ENCODE measurements at regions not wholly inside any gene's neighbourhood (a gene's known extent, or its start where the extent isn't known, plus 50 kb on each side); places are given as distances from the start of the nearest gene placed in this dataset.
A peak's percentile ranks its signal among the peaks of the same experiment; 100 is the strongest.

DNA sequence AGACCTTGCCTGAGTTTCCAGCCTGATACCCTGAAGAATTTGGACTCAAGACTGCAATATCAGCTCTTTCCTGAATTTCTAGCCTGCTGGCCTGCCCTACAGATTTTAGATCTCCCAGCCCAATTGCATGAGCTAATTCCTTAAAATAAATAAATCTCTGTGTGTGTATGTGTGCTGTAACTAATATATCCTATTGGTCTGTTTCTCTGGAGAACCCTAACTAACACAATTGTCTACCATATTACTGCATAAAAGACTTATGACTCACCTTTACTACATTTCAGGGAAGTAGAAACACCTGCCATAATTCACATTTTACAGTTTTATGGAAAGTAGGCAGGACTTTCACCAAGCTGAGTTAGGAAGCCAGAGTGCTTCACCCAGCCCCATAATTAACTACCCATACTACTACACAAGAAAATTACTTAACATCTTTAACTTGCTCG is 90.7 kb upstream of the BEND6 start:
- no peak for DNase-seq (ENCODE audit: low read depth in 4 of 4, low spot score in 1 of 4)

DNA sequence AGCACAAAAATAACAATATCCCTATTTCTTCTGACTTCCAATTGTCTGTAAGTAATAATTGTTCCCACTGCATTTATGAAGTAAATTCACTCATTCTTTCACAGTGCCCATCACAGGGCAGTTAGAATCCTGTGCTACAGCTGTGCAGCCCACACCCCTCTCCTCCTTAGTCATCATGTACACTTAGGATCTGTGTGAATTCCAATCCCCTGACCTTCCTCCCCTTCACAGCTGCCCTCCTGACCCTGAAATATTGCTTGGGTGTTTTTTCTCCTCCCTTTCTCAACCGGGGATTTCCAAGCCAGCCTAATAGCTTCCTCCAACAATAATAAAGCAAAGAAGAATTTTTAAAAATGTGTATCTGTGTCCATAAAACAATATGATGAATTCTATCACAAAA is 91.5 kb upstream of the BEND6 start:
- no peak for DNase-seq (ENCODE audit: low read depth in 4 of 4, low spot score in 1 of 4)

DNA sequence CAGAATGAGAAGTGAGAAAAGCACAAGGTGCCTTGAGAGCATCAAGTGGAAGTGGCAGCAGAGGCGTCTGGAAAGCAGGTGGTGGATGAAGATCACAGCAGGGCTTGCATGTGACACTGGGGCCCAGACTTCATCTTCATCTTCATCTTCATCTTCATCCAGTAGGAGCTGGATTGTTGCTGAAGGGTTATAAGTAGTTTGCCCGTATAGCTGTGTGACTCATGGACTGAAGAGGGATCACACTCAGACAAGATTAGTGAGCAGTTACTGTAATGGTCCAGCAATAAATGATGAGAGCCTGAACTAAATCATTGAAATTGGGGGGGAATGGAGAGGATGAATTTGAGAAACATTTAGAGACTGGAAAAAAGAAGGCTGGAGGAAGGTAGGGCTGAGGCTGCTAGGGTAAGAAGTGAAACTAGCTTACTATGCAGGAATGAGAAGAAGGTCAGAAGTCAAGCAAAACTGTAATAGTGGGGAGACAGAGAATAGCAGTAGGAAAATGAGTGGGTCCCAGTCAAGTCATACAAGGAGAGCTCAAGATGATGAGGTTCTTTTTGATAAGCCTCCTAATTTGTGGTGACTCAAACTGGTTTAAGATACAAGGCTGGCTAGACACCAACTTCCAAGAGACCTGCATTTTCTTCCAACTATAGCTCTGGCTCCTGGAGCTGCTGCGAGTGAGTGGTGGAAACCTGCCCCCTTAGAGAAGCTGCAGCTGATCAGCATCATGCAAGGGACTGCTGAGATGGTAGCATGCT is 92.3 kb upstream of the BEND6 start:
- DNase-seq (ENCODE audit: low read depth in 4 of 4, low spot score in 1 of 4): no peak

DNA sequence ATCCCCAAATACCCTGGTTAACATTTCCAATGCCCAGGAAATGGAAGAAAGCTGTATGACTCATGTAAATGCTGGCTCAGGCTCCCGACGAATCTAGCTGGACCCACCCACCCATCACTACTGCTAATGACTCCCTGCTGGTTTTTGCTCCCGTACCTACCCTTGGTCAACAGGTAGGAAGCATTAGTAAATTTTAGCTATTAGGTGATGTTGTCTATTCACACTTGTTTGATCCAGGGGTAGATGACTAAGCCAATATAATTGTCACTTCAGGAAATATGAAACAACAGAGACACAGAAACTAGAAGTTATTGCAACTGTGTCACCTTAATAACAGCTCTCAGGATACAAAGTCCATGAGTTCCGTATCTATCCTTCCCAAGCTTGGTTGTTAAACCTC is 94.4 kb upstream of the BEND6 start:
- DNase-seq (ENCODE audit: low read depth in 4 of 4, low spot score in 1 of 4): no peak

DNA sequence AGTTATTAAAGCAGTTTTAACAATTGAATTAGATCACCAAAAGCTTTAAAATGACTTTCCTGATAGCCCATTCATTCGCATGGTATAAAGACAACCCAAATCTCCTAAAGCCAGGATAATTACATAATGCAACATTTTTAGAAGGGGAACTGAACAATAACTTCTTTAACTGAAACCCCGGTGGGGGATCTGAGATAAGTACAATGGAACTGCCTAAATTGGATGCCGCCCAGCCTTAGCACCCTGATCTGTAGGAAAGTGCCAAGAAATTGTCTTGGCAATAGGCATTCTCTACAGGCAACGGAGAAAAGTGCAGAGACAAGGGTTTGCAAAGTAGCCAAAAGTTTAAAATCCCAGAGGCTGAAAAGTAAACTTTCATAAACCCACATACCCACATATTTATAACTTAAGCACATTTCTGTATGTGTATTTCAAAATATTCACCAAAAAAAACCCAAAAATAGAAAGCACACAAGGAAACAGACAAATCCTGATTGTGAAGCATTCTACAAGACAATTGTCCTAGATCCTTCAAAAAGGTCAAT is 98.8 kb upstream of the BEND6 start:
- no peak for DNase-seq (ENCODE audit: low read depth in 4 of 4, low spot score in 1 of 4)

DNA sequence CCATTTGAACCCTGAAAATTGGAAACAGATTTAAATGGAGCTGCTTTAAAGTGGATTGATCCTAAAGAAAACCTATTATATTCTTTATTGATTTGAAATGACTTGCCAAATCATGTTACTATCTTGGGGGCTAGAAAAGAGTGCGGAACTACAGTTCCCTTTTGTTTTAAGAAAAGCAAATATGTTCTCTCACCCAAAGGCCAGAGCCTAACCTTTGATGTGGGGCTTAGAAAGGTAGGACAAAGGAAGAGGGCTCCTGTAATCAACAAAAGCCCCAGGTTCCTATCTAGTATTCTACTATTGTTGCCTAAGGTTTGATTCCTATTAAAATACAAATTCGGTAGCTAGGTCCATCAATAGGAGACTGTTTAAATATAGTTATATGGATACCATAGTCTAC is 100.8 kb upstream of the BEND6 start:
- no peak for DNase-seq (ENCODE audit: low read depth in 4 of 4, low spot score in 1 of 4)

DNA sequence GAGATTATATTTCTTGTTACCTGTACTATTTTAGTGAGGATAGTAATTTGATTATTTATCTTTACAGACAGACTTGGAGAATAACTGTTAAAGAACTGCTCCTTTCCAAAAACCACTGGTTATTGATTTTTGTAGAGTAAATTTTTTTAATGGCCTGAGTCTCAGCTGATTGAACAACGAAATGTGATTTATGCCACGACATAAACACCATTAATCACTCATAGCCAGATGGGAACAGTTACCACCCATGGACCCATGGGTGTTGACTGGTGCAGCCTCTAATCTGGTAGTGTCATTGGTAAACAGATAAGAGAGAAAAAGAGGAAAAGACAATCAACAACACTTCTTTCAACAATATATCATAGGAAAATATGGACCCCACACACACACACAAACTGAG is 101.4 kb upstream of the BEND6 start:
- DNase-seq (ENCODE audit: low read depth in 4 of 4, low spot score in 1 of 4): no peak

DNA sequence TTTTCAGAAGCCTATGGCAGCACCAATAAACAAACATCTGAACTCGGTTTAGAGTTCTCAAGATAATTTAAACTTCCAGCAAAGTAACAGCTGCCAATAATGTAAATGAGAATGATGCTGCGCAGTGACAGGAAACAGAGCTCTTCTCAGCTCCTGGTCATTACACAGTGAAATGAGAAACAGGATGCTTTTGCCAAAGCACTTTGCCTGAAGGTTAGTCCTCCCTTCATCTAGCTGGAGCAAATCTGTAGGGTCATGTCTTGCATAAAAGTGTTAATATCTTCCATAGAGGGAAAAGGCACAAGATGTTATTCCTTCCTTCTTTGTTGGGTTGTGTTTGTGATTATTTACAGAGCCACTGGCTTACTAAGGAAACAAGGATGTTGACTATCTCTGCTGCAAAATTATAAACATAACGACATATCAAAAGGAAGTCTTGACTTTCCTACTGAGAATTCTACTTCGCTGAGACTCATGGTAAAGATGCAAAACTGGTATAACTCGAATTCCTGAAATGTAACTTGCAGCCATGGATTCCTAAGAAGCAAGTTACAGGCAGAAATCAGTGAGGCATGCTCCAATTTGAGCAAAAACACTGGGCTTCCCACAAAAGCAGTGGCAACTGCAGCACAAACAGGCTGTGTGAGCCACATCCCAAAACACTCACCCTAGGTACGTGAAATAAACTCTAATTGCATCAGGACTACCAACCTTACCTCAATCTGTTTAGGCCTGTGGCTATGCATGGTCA is 102.5 kb upstream of the BEND6 start:
- no peak for DNase-seq (ENCODE audit: low read depth in 4 of 4, low spot score in 1 of 4)

DNA sequence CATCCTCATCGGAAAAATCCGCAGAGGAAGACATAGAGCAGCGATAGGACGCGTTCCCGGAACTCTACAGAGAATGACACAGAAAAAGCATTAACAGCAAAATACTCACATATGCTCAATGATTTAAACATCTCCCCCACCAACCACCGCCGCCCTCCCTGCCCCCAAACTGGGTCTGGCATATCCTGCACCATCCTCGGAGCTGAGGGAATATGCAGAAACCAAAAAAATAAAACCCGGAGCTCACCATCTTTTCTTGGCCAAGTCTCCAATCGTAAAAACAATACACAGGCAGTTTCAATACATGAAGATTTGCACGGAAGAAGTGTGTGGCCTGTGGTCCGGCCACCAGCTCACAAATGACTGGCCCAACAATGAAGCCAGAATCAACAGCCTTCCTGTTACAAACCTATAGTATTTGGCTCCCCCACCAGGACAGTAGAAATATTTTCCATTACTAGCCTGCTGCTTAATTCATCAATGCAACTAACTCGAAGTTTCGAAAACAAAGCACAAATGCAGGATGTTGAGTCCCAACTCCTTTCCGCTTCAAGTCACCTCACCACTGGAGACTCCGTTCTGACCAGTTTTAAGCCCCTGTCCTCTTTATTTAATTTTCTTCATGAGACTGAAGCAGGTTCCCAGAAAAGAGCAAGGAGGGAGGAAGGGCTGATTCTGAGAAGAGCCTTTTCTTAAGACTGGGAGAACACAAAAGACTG is 103.2 kb upstream of the BEND6 start:
- DNase-seq (ENCODE audit: low read depth in 4 of 4, low spot score in 1 of 4): no peak

DNA sequence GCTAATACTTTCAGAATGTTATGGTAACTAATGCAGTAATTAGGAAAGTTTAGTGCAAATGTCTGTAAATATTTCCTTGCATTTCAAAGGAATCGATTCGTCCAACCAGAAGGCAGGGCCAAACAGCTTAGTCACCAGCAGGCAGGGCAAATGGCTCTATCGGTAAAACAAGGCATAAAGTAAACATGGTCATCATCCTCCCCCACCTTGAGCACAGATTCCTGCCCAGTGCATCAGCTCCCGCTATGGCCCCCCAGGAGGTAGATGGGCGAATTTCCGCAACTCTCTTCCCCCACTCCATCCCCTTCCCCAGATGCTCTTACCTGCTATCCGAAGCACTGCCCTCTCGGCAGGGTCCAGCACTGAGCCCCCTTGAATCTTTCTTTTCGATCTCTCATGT is 103.8 kb upstream of the BEND6 start:
- no peak for DNase-seq (ENCODE audit: low read depth in 4 of 4, low spot score in 1 of 4)

DNA sequence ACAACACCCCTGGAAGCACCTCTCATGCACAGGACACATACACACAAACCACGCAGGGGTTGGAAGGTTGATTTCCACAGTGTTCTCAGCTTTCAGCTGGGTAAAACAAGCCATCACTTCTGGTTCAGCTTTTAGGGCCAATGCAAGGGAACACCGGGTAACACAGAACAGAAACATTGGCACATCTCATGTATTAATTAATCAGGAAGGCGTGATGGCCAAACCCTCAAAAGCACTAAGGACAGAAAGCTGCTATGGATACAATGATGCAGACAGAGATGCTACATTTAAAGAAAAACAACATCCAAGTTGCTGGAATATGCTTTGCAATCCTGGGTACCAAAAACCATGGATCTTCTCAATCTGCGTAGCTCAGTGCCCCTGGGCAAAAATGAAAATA is 104.3 kb upstream of the BEND6 start:
- no peak for DNase-seq (ENCODE audit: low read depth in 4 of 4, low spot score in 1 of 4)

DNA sequence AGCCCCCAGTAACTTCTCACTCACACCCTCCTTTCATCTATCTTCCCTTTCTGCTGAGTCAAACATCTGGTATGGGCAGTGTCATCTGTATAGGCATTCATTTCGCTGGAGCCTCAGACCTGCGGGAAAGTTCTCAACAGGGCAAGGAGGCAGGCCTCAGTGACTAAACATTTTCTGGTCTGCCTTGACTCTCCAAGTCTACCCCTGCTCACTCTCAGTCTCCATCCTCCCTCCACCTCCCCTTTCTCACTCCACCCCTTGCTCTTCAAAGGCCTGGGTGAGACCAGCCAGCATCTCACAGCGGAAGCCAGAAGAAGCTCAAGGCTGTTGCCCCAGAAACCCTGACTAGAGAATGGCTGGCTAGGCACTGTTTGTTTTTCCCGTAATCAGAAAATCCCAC is 105.0 kb upstream of the BEND6 start:
- DNase-seq (ENCODE audit: low read depth in 4 of 4, low spot score in 1 of 4): no peak

DNA sequence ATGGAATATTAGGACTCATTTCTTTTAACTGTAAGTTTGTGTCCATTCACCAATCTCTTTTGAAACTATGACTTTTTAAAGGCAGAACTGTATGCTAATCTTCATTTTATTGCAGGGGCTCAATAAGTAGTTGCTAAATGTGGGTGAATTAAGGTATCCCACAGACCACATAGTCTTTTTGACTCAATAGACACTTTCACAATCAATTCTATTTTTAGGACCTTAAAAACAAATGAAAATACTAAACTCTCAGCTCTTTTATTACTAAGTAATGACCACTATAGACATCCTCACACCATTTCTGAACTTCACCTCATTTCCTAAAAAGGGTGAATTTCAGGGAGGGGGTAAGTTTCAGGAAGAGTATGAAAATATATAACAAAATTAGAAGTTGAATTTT is 106.8 kb upstream of the BEND6 start:
- no peak for DNase-seq (ENCODE audit: low read depth in 4 of 4, low spot score in 1 of 4)

DNA sequence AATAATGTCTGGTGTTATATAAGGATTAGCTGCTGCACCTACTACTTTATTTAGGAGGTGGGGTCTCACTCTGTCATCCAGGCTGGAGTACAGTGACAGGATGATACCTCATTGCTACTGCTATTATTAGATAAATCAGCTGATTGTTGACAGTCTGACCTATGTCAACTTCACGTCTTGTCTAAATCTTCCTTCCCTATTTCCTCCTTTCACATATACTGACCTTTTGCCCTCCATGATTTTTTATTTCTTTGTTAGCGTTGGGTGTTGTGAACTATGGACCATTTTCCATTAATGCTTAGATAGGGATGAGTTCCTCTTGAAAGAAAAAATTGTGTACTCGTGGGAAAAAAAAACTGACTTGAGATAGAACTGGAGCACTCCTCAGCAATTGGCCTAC is 109.9 kb upstream of the BEND6 start:
- DNase-seq (ENCODE audit: low read depth in 4 of 4, low spot score in 1 of 4): no peak

DNA sequence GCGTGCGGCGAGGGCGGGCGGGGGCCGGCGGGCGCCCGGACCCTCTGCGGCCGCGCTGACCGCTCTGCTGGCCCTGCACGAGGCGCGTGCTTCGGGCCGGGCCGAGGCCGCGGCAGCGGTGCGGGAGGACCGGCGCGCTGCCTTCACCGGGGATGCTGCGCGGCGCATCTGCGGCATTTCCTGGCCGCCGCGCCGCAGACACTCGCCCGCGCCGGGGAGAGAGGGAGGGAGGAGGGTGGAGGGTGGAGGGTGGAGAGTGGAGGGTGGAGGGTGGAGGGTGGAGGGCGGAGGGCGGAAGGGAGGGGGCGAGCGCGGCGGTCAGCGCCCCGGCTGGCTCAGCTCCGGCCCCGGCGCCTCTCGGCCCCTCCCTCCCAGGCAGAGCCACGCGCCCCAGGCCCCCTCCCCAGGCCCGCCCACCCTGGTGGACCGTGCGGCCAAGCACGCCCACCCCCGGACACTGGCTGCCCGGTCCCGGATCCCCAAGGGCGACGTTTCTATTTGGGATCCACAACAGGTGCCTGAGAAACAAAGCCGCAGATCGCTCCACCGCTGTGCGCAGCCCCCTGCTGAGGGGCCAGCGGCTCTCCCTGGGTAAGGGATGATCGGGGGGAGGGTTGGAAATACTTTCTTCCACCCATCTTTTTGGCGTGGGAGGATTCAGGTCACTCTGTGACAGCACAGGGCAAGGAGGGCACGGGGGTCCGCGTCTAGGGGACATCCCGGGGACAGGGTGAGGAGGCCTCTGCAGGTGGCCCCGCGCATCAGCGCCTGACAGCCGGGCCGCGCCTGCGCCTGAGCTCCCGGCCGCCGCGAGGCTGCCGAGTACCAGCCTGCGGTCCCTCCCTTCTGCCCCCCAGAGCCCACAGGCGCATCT is 111.2 kb upstream of the BEND6 start:
- DNase-seq (ENCODE audit: low read depth in 4 of 4, low spot score in 1 of 4): peak in 2 of 4 experiments; percentile 42 to 43

DNA sequence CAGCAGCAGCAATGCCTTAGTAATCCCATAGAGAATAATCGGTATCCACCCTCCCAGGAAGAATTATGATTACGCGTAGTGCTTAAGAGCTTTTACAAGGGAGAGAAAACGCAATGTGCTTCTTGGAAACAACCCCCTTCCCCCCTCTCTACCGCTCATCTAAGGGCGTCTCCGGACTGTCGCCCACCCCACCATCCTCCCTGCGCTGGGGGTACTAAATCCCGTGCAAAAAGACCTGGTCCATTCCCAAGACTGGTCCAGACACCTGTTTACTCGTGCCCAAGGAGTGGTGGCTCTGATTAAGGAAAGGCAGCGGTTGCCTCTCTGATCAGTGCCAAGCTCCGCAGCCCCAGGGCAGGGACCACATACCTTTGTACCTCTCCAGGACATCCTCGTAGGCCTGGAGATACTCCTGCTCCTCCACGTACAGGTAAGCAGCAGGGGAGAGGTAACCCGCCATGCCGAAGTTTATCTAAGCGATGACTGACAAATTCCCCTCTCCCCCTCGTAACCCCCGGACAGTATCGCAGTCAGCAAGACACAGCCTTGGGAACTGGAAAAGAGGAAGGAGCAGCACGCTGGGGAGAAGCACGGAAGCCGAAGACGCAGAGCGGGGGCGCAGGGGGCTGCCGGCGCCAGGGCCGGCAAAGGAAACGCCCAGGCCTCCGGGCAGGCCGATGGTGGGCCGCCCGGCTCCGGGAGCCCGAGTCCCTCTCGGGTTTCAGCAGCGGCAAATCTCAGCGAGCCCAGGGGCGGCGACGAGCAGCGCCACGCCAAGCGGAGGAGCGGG is 112.0 kb upstream of the BEND6 start:
- no peak for DNase-seq (ENCODE audit: low read depth in 4 of 4, low spot score in 1 of 4)

DNA sequence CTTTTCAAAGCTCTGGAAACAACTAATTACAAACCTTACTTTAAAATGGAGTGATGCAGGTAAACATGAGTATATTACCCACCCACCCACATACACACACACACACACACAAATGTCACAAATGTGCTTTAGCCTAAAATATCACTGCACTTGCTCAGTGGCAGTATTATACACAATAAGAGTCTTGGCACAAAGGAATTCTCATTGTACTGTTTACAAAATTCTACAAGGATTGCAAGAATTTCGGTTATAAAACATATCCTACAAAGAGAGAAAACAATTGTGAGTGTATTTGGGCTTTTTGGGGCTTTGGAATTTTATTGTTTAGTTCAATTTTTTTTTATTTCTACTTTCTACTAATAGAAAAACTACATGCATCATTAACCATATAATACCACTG is 113.2 kb upstream of the BEND6 start:
- no peak for DNase-seq (ENCODE audit: low read depth in 4 of 4, low spot score in 1 of 4)

DNA sequence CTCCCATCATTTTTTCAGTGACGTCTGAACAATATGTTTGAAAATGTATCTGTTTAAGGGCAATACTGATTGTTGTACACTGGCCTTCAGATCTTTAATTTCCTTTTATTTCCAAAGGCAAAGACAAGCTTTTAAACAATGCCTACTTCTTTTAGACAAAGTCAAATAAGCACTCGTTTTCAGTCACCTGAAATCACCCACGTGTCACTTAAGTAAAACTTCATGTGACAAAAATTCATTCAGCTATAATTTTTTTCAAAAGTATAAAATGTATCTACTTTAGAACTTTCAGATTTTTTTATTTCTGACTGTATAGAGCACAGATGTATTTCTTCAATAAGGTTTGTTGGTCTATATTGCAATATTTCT is 113.5 kb upstream of the BEND6 start:
- no peak for DNase-seq (ENCODE audit: low read depth in 4 of 4, low spot score in 1 of 4)

DNA sequence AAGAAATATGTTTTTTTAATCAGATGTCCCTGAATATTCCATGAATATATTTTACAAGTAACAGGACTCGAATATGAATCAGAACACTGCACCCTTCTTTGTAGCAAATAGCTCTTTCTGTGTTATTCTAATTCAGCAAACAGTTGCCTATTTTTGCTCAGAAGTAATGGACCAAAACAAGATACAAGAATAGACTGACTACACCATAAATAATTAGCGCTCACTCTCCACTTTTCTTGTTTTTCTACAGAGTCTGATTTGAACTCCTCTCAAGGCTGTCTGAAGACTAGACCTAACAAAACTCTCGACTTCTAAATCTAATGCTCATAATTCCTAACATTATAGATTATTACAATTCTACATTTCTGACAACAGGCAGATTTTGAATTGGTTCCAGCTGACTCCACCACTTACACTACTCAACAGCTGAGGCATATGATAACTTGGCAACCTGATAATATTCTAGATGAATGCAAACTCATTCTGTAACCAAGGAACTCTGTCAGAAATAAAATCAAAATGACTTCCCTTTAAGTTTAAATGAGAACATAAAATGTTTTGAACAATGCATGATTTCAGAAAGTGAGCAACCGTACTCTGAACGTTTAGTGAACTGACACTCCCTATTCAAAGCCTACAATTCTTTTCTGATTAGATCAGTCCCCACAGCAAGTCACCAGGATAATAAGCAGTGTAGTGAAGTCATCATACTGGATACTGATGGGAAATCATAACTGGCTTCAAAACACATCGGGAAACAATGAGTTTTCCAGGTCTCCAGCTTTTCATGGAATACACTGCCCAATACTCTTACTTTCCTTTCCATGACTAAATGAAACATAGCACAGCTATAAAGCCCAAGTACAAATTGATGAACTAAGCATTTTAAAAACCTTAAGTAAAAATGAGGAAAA is 114.2 kb upstream of the BEND6 start:
- no peak for DNase-seq (ENCODE audit: low read depth in 4 of 4, low spot score in 1 of 4)

All from stimulated activated CD4-positive, alpha-beta T cell treated with anti-CD3 and anti-CD28 coated beads, Interleukin-1b, Interleukin-23, amount 100 ng/mL, for 24 hours (primary cell).